HG03045 (cell line): ENCODE measurements at regions not wholly inside any gene's neighbourhood (a gene's known extent, or its start where the extent isn't known, plus 50 kb on each side); places are given as distances from the start of the nearest gene placed in this dataset.

Experiments
- ATAC-seq: cut with Tn5 transposase; IDR thresholded peaks from one replicate; pipeline ENCODE4 v1.9.1; 2021; ENCODE audit warnings: mild to moderate bottlenecking, moderate library complexity; ENCODE audit not compliant: unreplicated experiment

GRCh38 chr5:5816960-5817359, 394.5 kb downstream of the ICE1 start:
- no peak for ATAC-seq

GRCh38 chr5:5813441-5813840, 391.0 kb downstream of the ICE1 start:
- no peak for ATAC-seq

- no peak for ATAC-seq
Measured at GRCh38 chr5:5810461-5810860, 388.0 kb downstream of the ICE1 start.

- no peak for ATAC-seq
Measured at GRCh38 chr5:5805916-5806315, 383.4 kb downstream of the ICE1 start.

- ATAC-seq: no peak
Measured at GRCh38 chr5:5804478-5805233, 382.2 kb downstream of the ICE1 start.

- ATAC-seq: no peak
Measured at GRCh38 chr5:5800801-5801761, 378.6 kb downstream of the ICE1 start.

GRCh38 chr5:5799826-5800225, 377.3 kb downstream of the ICE1 start:
- ATAC-seq: no peak

GRCh38 chr5:5799229-5799628, 376.8 kb downstream of the ICE1 start:
- no peak for ATAC-seq

GRCh38 chr5:5798462-5798861, 376.0 kb downstream of the ICE1 start:
- ATAC-seq: no peak

GRCh38 chr5:5798041-5798440, 375.6 kb downstream of the ICE1 start:
- ATAC-seq: no peak

- no peak for ATAC-seq
Measured at GRCh38 chr5:5795074-5795771, 372.7 kb downstream of the ICE1 start.

- ATAC-seq: no peak
Measured at GRCh38 chr5:5794118-5794560, 371.7 kb downstream of the ICE1 start.

GRCh38 chr5:5793242-5794117, 371.0 kb downstream of the ICE1 start:
- ATAC-seq: no peak

- no peak for ATAC-seq
Measured at GRCh38 chr5:5792106-5792505, 369.6 kb downstream of the ICE1 start.

- no peak for ATAC-seq
Measured at GRCh38 chr5:5788793-5789192, 366.3 kb downstream of the ICE1 start.

GRCh38 chr5:5787373-5787772, 364.9 kb downstream of the ICE1 start:
- ATAC-seq: no peak

GRCh38 chr5:5784101-5784500, 361.6 kb downstream of the ICE1 start:
- ATAC-seq: no peak

GRCh38 chr5:5783021-5783420, 360.5 kb downstream of the ICE1 start:
- no peak for ATAC-seq

GRCh38 chr5:5782402-5782801, 359.9 kb downstream of the ICE1 start:
- no peak for ATAC-seq

GRCh38 chr5:5781335-5781734, 358.9 kb downstream of the ICE1 start:
- no peak for ATAC-seq
